ENCODE measurements at regions not wholly inside any gene's neighbourhood (a gene's known extent, or its start where the extent isn't known, plus 50 kb on each side); places are given as distances from the start of the nearest gene placed in this dataset.

DNA sequence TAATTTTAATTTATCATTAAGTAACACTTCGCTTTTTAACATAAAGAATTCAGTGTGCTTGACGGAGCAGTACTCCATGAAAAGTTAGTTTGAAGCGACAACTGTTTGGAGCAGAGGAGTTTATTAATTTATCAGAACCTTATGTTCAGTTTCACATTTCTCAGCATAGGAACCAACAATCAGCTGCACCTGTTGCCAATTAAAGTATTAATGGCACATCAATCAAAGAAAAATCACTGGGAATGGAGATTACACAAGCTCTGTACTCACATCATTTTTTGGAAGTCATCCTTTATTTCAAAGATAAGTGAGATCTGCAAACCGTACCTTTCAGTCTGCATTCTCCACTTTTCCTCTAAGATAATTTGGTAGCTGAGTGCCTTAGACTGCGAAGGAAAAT lies 344.6 kb downstream of the LMO4 start:
- no peaks in the 10 kb centered on the region for H3K27me3 ChIP-seq (ENCODE audit: control insufficient read depth in 1 of 2, insufficient read depth in 2 of 2, low read length in 2 of 2)
- no peaks in the 10 kb centered on the region for H3K9me3 ChIP-seq (ENCODE audit: control insufficient read depth in 2 of 2, insufficient read depth in 1 of 2, low read depth in 1 of 2, low read length in 1 of 2)
- 89 to 90% methylated on average over 5 of the region's 5 CpGs for WGBS, 2 donors
- no peak overlapping the region for H3K4me3 ChIP-seq (ENCODE audit: low read depth in 1 of 2, low read length in 2 of 2)
- H3K27ac ChIP-seq (ENCODE audit: low read depth in 2 of 2, low read length in 1 of 2) = no peak overlapping the region
- H3K4me1 ChIP-seq (ENCODE audit: control insufficient read depth in 2 of 2, insufficient read depth in 2 of 2, low read length in 1 of 2) = no peaks in the 10 kb centered on the region
- no peaks in the 10 kb centered on the region for H3K36me3 ChIP-seq (ENCODE audit: control insufficient read depth in 2 of 2, insufficient read depth in 2 of 2, low read length in 1 of 2)

DNA sequence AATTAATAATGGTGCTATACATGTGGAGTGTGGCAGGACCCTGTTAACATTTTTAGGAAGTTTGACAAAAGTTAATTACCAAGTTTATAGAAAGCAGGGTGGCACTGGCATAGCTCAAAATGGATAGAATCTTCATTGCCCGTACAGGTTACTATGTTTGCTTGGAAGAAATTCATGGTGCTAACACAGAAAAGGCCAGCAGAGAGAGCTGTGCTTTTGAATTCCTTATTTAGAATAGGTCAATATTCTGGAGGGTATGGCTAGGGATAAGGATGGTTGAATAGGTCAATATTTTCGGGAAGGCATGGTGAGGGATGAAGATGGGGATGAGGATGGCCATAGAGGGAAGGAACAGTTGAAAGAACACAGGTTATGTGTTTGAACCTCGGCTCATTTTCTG lies 345.1 kb downstream of the LMO4 start:
- H3K9me3 ChIP-seq (ENCODE audit: control insufficient read depth in 2 of 2, insufficient read depth in 1 of 2, low read depth in 1 of 2, low read length in 1 of 2) = no peaks in the 10 kb centered on the region

DNA sequence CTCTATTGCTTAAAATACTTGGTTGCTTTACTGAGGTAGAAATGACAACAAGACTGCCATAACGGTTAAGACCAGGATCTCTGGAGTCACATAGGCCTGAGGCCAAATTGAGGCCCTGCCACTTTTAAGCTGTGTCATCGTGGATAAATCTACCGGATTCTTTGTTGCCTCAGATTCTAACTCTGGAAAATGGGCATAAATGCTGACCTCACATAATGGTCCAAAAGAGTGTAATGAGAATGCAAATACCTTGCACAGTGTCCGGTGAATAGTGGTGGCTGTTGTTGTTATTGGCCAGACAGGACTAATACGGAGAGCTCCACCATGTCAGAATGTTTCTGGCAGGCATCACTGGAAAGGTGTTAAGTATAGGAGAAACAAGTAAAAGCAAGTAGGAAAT lies 346.1 kb downstream of the LMO4 start:
- Histone ChIP-seq H3K4me1 (ENCODE audit: control insufficient read depth in 2 of 2, insufficient read depth in 2 of 2, low read length in 1 of 2) (no peaks in the 10 kb centered on the region), H3K4me3 (ENCODE audit: low read depth in 1 of 2, low read length in 2 of 2) (no peak overlapping the region), H3K27ac (ENCODE audit: low read depth in 2 of 2, low read length in 1 of 2) (no peak overlapping the region), H3K9me3 (ENCODE audit: control insufficient read depth in 2 of 2, insufficient read depth in 1 of 2, low read depth in 1 of 2, low read length in 1 of 2) (no peaks in the 10 kb centered on the region), H3K36me3 (ENCODE audit: control insufficient read depth in 2 of 2, insufficient read depth in 2 of 2, low read length in 1 of 2) (no peaks in the 10 kb centered on the region), H3K27me3 (ENCODE audit: control insufficient read depth in 1 of 2, insufficient read depth in 2 of 2, low read length in 2 of 2) (no peaks in the 10 kb centered on the region)
- WGBS, 2 donors = 83 to 90% methylated on average over 5 of the region's 5 CpGs

More for the DNA sequence above, 345.1 kb downstream of the LMO4 start:
- WGBS, 2 donors = 84 to 87% methylated on average over 3 of the region's 3 CpGs
- no peaks in the 10 kb centered on the region for H3K27me3 ChIP-seq (ENCODE audit: control insufficient read depth in 1 of 2, insufficient read depth in 2 of 2, low read length in 2 of 2)
- no peaks in the 10 kb centered on the region for H3K4me1 ChIP-seq (ENCODE audit: control insufficient read depth in 2 of 2, insufficient read depth in 2 of 2, low read length in 1 of 2)
- no peak overlapping the region for H3K27ac ChIP-seq (ENCODE audit: low read depth in 2 of 2, low read length in 1 of 2)
- H3K4me3 ChIP-seq (ENCODE audit: low read depth in 1 of 2, low read length in 2 of 2) = no peak overlapping the region
- no peaks in the 10 kb centered on the region for H3K36me3 ChIP-seq (ENCODE audit: control insufficient read depth in 2 of 2, insufficient read depth in 2 of 2, low read length in 1 of 2)

DNA sequence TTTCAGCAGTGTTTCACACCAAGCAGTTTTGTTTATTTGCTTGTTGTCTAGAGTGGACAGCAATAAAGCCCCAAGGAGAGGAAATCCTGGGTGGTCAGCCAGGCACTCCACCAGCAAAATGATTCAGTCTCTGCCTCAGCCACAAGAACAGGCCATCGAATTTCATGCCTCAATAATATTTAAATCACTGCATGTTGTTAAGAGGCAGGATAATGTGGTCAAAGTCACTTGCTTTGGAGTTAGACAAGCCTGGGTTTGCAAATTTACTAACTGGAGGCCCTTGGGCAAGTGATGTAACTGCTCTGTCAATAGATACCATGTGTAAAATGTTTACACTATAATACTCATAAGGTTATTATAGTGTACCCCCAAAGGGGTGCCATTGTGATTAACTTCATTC lies 349.6 kb downstream of the LMO4 start:
- Histone ChIP-seq H3K4me3 (ENCODE audit: low read depth in 1 of 2, low read length in 2 of 2) (no peak overlapping the region), H3K4me1 (ENCODE audit: control insufficient read depth in 2 of 2, insufficient read depth in 2 of 2, low read length in 1 of 2) (no peaks in the 10 kb centered on the region), H3K9me3 (ENCODE audit: control insufficient read depth in 2 of 2, insufficient read depth in 1 of 2, low read depth in 1 of 2, low read length in 1 of 2) (no peaks in the 10 kb centered on the region), H3K36me3 (ENCODE audit: control insufficient read depth in 2 of 2, insufficient read depth in 2 of 2, low read length in 1 of 2) (no peaks in the 10 kb centered on the region), H3K27me3 (ENCODE audit: control insufficient read depth in 1 of 2, insufficient read depth in 2 of 2, low read length in 2 of 2) (no peaks in the 10 kb centered on the region), H3K27ac (ENCODE audit: low read depth in 2 of 2, low read length in 1 of 2) (no peak overlapping the region)
- WGBS, 2 donors = 27 to 53% methylated on average over 1 of the region's 1 CpG

DNA sequence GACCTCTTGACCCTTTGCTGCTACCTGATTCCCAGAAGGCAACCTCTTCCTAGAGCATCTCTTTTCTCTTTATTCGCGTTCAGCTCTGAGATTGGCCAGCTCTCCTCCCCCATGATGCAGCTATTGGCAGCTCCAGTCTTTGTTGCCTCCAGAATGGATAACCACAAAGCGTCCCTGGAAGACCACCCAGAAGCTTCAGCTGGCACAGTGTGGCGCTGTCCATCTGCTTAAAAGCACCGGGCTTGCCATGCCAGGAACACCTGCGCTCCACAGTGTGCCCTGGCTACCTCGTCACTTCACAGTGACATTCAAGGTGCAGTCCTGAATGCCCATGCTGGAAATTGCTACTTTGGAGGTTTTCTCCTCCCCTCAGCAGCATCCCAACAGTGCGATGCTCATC lies 353.9 kb downstream of the LMO4 start:
- H3K4me3 ChIP-seq (ENCODE audit: low read depth in 1 of 2, low read length in 2 of 2) = no peak overlapping the region
- H3K9me3 ChIP-seq (ENCODE audit: control insufficient read depth in 2 of 2, insufficient read depth in 1 of 2, low read depth in 1 of 2, low read length in 1 of 2) = no peaks in the 10 kb centered on the region
- H3K36me3 ChIP-seq (ENCODE audit: control insufficient read depth in 2 of 2, insufficient read depth in 2 of 2, low read length in 1 of 2) = no peaks in the 10 kb centered on the region
- no peak overlapping the region for H3K27ac ChIP-seq (ENCODE audit: low read depth in 2 of 2, low read length in 1 of 2)
- no peaks in the 10 kb centered on the region for H3K27me3 ChIP-seq (ENCODE audit: control insufficient read depth in 1 of 2, insufficient read depth in 2 of 2, low read length in 2 of 2)
- WGBS, 2 donors = 94% methylated on average over 8 of the region's 8 CpGs
- H3K4me1 ChIP-seq (ENCODE audit: control insufficient read depth in 2 of 2, insufficient read depth in 2 of 2, low read length in 1 of 2) = no peaks in the 10 kb centered on the region

DNA sequence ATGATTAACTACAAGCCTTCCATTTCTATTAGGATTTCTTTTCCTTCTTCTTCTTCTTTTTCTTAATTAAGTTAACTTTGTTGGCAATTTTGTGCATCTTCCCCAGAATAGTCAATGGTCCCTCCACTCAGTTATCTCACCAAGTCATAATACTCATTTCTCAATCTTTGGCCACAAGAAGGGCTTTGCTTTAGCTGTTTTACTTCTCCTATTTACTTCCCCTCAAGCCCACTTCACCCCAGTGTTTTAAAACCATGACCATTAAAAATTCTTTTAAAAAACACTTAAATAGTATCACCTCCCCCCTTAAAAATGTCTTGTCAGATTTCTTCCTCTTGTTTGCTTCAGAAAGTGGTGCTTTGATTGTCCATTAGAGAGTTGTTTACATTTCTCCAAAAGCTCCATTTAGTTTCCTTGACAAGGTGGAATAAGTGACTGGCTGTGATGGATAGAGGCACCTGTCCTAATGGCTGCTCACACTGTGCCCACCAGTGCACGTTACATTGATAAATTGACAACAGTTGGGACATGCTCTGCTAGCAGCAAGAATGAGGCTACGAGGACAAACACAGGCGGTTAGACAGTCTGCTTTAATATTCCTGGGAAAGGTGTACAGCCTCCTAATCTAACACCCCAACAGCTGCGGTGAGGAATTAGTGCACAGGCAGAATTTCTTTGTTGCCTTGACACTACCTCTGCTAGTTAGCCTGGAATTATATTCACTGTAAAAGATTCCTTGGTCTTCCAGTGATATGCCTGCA lies 354.7 kb downstream of the LMO4 start:
- Histone ChIP-seq H3K9me3 (ENCODE audit: control insufficient read depth in 2 of 2, insufficient read depth in 1 of 2, low read depth in 1 of 2, low read length in 1 of 2) (no peaks in the 10 kb centered on the region), H3K36me3 (ENCODE audit: control insufficient read depth in 2 of 2, insufficient read depth in 2 of 2, low read length in 1 of 2) (no peaks in the 10 kb centered on the region), H3K27ac (ENCODE audit: low read depth in 2 of 2, low read length in 1 of 2) (no peak overlapping the region), H3K4me1 (ENCODE audit: control insufficient read depth in 2 of 2, insufficient read depth in 2 of 2, low read length in 1 of 2) (no peaks in the 10 kb centered on the region), H3K27me3 (ENCODE audit: control insufficient read depth in 1 of 2, insufficient read depth in 2 of 2, low read length in 2 of 2) (no peaks in the 10 kb centered on the region), H3K4me3 (ENCODE audit: low read depth in 1 of 2, low read length in 2 of 2) (no peak overlapping the region)
- 65 to 83% methylated on average over 4 of the region's 4 CpGs for WGBS, 2 donors

DNA sequence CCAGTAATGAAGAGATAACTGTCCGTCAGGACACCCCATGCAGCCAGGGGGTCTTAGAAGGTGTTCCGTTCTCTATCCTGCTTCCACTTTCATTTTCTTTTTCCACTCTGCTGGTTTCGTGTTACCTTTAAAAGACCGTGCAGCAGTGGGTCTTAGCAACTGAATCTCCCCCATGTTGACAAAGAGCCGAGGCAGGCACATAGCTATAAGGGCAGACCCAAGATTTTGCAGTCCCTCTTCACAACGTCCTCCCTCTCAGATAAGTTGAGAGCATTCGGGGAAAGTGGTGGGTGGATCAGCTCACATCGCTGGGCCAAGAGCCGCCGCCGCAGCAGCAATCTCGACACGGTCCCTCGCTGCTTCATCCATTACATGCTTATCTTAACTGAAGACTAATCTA lies 355.5 kb downstream of the LMO4 start:
- H3K27me3 ChIP-seq (ENCODE audit: control insufficient read depth in 1 of 2, insufficient read depth in 2 of 2, low read length in 2 of 2) = no peaks in the 10 kb centered on the region
- no peaks in the 10 kb centered on the region for H3K9me3 ChIP-seq (ENCODE audit: control insufficient read depth in 2 of 2, insufficient read depth in 1 of 2, low read depth in 1 of 2, low read length in 1 of 2)
- 36 to 53% methylated on average over 14 of the region's 14 CpGs for WGBS, 2 donors
- H3K36me3 ChIP-seq (ENCODE audit: control insufficient read depth in 2 of 2, insufficient read depth in 2 of 2, low read length in 1 of 2) = no peaks in the 10 kb centered on the region
- H3K4me3 ChIP-seq (ENCODE audit: low read depth in 1 of 2, low read length in 2 of 2) = peak overlapping the region; percentile 46 to 50
- H3K4me1 ChIP-seq (ENCODE audit: control insufficient read depth in 2 of 2, insufficient read depth in 2 of 2, low read length in 1 of 2) = no peaks in the 10 kb centered on the region
- no peak overlapping the region for H3K27ac ChIP-seq (ENCODE audit: low read depth in 2 of 2, low read length in 1 of 2)

DNA sequence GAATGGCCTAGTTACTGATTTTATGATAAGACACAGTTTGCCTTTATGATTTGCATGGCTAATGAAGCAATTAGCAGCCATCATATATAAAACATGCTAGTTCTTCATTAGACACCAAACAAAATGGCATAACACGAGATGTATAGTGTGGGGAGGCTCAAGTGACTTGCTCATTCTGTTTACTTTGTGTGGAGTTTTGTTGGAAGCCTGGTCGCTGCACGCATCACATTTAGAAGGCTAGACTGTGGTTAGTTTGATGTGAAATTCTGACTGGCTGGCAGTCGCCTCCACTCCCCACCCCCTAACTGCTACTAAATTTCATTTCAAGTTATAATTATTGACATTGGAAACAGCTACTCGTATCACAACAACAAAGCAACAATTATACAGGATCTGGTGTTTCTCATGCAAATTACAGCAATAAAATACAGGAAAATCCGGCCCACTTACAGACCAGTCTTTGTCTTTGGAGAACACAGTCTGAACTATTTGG lies 356.1 kb downstream of the LMO4 start:
- H3K27me3 ChIP-seq (ENCODE audit: control insufficient read depth in 1 of 2, insufficient read depth in 2 of 2, low read length in 2 of 2) = no peaks in the 10 kb centered on the region
- peak overlapping the region in 1 of 2 donors; percentile 46 for H3K4me3 ChIP-seq (ENCODE audit: low read depth in 1 of 2, low read length in 2 of 2)
- no peaks in the 10 kb centered on the region for H3K9me3 ChIP-seq (ENCODE audit: control insufficient read depth in 2 of 2, insufficient read depth in 1 of 2, low read depth in 1 of 2, low read length in 1 of 2)
- no peaks in the 10 kb centered on the region for H3K4me1 ChIP-seq (ENCODE audit: control insufficient read depth in 2 of 2, insufficient read depth in 2 of 2, low read length in 1 of 2)
- H3K27ac ChIP-seq (ENCODE audit: low read depth in 2 of 2, low read length in 1 of 2) = no peak overlapping the region
- H3K36me3 ChIP-seq (ENCODE audit: control insufficient read depth in 2 of 2, insufficient read depth in 2 of 2, low read length in 1 of 2) = no peaks in the 10 kb centered on the region
- 35 to 43% methylated on average over 6 of the region's 6 CpGs for WGBS, 2 donors

DNA sequence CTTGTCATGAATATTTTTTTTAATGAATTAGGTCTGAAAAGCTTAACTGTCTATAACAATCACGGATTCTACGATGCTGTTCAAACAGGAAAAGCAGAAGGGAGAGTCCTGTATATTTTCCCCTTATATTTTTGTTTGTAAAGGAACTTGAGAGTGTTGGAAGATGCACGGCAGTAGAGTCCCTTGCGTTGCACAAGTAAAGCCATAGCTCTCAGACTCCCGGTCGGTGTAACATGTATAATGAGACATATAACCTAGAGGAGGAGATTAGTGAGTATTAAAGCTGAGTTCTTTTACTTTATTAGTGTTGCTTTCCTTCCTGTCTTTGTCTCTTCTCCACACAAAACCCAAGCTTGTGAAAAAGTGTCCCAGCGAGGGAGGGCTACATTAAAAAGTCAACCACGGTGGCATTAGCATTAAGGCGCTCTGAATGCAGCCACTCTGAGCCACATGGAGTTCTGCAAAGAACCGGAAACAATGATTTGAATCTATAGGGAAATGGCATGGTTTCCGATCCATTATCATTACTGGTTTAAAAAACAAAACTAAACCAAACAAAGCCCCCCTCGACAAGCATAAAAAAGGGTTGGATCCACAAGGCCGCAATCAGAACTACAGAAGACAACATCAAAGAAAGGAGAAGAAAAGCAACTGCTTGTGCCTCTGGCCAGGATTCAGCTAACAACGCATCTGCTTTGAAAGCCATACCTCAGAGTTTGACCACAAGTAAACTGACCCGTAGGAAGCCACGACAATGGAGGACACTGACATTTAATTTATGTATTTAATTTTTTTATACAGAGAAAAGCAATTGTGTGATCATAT lies 356.8 kb downstream of the LMO4 start:
- Histone ChIP-seq H3K36me3 (ENCODE audit: control insufficient read depth in 2 of 2, insufficient read depth in 2 of 2, low read length in 1 of 2) (no peaks in the 10 kb centered on the region), H3K27ac (ENCODE audit: low read depth in 2 of 2, low read length in 1 of 2) (no peak overlapping the region), H3K9me3 (ENCODE audit: control insufficient read depth in 2 of 2, insufficient read depth in 1 of 2, low read depth in 1 of 2, low read length in 1 of 2) (no peaks in the 10 kb centered on the region), H3K4me1 (ENCODE audit: control insufficient read depth in 2 of 2, insufficient read depth in 2 of 2, low read length in 1 of 2) (no peaks in the 10 kb centered on the region), H3K4me3 (ENCODE audit: low read depth in 1 of 2, low read length in 2 of 2) (no peak overlapping the region), H3K27me3 (ENCODE audit: control insufficient read depth in 1 of 2, insufficient read depth in 2 of 2, low read length in 2 of 2) (no peaks in the 10 kb centered on the region)
- 62 to 66% methylated on average over 16 of the region's 16 CpGs for whole genome bisulfite sequencing, 2 donors

Data from esophagus (tissue), 2 donors.